HG03175 (cell line): ENCODE measurements at regions not wholly inside any gene's neighbourhood (a gene's known extent, or its start where the extent isn't known, plus 50 kb on each side); places are given as distances from the start of the nearest gene placed in this dataset.

ENCODE experiments used
- ATAC-seq: cut with Tn5 transposase; IDR thresholded peaks from one replicate; pipeline ENCODE4 v1.9.1; 2021; ENCODE audit warnings: mild to moderate bottlenecking, moderate library complexity; ENCODE audit not compliant: unreplicated experiment

DNA sequence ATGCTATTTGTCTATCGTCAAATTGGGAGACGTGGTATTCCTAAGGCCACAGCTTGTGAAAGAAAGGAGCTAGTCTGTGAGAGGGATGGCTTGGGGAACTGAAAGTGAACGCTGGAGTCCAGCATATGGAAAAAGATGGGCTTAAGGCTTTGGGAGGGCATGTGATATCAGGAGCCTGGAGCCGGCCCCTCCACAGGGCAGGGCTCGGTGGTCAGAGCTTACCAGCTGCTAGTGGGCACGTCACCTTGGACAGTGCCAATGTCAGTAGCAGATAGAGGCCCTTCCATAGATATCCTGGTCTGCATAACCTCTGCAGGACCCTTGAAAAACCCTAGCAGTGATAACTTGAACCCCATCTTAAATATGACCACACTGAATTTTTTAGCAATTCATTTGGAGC is 259.1 kb upstream of the RAB6C start:
- no peak for ATAC-seq

DNA sequence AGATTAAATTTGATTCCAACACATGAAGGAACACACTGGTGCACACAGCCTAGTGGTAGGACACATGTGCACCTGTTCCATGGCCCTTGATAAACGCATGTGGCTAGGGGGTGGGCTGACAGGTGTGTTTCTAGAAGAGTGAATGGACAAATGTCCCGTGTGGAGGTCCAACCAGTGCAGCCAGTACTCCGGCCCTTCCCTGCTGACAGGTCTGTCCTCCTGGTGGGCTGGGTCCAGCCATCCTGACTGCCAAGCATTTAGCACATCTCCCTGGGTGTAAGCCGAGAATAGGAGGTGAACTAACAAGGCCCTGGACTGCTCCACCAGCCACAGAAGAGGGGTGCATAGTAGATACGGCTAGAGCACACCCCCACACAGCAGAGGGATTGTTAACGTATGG is 258.7 kb upstream of the RAB6C start:
- no peak for ATAC-seq

DNA sequence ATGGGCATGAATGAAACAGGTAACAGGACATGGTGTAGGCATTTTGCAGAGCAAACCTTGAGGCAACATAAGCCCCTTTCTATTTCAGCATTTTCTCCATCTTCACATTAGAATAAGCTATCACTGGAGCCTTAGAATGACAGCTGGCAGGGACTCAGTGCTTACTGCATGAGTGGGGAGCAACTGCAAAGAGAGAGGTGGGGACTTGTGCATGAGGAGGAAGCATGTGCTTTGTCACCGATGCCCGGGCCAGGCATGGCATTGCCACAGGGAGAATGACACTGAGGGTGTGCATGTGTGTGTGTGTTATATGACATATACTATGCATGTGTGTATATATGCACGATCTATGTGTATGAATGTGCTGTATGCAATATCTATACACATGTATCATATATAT is 258.2 kb upstream of the RAB6C start:
- ATAC-seq = no peak

DNA sequence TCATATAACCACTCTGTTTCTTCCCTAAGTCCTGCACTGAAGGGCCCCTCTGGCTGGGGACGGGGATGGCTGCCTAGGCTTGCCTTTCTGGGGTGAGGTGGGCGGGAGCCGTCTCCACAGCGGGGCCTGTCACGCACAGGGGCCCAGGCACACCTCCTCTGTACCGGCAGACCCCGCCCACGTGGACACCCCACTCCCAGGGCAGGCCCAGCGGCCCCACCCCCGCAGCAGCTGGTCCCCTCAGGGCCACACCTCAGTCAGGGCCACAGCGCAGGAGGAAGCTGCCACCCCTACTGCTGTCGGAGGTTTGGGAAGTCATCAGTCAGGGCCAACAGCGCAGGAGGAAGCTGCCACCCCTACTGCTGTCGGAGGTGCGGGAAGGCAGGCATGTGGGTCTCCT is 257.6 kb upstream of the RAB6C start:
- ATAC-seq = no peak

DNA sequence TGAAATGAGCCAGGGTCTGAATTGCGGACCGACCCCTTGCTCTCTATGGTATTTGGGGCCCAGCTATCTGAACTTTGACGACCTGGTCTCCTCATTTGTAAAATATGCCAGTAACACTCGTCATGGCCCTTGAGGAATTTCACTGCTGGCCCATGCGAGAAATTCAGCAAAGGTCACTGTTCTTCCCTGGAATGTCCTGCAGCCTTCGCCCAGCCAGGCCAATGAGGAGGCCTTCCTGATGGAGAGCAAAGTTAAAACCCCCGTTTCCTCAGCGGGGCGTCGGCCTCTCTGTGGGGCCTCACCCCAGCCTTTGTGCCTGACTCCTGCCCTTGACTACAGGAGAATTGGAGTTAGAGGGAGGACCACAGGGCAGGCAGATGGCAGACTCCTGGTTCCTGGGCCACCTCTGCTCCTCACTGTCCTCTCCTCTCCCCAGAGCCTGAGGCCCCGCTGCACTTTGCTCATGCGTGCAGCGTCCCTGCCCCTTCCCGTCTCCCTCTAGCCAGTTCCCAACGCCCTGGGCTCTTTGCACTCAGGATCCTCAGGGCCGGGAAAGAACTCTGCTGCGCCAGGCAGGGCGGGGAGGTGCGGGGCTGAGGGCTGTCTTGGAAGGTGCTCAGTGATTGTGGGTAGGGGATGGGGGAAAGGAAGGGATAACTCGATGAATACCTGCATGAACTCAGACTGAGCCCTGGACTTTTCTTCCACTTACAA is 257.0 kb upstream of the RAB6C start:
- no peak for ATAC-seq

DNA sequence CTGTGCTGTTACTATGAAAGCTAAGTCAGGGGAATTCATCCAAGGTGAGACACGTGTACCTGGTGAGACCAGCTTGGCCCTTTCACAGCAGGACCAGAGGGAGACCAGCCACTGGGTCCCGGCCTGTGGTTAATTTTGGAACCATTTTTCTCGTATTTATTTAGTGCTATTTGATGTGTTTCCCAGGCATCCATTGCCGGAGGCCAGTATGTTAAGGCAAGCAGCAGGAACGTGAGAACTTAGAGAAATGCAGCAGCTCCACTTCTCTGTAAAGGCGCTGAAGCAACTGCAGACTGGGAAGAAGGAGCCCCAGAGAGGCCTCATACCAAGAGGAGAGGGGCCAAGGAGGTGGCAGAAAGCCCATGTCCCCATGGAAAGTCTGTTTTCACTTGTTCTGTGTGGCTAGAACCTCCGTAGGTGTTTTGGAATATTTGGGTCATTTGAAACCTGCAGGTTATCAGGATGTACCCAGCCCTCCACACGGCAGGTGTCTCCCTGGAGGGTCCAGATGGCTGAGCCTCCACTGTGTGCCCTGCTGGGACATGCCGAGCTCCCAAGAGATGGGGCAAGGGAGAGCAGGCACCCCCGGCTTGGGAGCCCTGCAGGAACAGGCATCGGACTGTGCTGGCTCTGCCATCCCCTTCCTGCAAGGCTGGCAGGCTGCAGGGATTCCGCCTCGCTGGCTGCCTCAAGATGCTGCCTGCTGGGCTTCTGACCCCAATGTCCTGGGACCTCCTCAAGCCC is 256.0 kb upstream of the RAB6C start:
- ATAC-seq = no peak

DNA sequence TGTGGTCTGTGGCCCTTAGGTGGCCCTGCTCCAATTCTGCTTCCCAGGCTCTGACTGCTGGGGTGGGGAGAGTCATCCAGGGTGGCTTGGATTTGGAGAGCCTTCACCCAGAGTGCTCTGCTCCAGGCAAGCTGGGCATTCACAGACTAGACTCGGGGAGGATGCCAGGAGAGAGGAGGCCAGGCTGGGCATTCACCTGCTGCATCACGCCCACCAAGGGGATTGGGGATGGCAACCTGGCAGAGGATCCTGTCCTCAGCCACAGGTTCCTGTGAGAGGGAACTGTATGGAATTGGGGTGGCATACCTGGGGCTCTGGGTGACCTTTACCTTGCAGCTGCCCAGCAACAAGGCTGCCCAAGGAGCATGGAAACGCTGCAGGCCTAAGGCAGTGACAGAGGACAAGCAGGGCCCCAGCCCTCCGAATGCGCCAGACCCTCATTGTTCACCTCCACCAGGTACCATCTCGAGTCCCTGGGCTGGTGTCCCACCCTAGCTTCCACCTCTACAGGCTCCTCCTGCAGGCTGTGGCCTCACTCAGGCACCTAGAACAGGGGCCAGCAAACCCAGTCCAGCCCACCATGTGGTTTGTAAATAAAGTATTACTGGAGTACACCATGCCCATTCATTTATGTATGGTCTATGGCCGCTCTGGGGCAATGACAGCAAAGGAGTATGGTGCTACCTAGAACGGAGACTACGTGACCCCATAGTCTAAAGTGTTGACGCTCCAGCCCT is 255.3 kb upstream of the RAB6C start:
- no peak for ATAC-seq

DNA sequence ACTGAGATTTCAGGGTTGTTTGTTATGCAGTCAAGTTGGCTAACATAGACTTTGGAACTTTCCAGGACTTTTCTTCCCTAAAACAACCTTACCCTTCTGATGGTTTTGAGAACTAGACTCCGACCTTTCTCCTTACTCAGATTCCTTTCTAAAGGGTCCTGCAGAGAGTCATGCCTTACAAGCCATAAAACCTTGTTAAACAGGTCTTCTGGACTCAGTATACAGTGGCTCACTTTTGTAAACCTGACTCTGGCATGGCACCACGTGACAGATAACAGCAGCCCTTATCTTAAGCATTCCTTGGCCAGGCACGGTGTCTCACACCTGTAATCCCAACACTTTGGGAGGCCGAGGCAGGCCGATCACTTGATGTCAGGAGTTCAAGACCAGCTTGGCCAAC is 253.2 kb upstream of the RAB6C start:
- ATAC-seq = no peak

DNA sequence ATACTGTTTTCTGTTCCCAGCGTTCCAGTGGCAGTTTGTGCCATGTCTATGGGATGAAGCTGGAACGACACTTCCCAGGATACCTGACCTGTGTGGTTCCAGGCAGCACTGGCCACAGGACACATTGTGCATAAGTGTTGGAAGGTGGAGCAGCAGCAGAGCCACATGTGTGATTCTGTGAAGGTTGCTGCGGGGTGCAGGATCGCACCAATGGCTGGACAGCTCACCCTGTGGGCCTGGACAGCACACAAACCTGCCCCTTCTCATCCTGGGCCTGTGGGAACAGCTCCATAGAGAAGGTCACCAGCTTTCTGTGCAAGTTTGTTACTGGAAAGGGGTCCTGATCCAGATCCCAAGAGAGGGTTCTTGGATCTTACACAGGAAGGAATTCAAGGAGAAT is 252.2 kb upstream of the RAB6C start:
- no peak for ATAC-seq

DNA sequence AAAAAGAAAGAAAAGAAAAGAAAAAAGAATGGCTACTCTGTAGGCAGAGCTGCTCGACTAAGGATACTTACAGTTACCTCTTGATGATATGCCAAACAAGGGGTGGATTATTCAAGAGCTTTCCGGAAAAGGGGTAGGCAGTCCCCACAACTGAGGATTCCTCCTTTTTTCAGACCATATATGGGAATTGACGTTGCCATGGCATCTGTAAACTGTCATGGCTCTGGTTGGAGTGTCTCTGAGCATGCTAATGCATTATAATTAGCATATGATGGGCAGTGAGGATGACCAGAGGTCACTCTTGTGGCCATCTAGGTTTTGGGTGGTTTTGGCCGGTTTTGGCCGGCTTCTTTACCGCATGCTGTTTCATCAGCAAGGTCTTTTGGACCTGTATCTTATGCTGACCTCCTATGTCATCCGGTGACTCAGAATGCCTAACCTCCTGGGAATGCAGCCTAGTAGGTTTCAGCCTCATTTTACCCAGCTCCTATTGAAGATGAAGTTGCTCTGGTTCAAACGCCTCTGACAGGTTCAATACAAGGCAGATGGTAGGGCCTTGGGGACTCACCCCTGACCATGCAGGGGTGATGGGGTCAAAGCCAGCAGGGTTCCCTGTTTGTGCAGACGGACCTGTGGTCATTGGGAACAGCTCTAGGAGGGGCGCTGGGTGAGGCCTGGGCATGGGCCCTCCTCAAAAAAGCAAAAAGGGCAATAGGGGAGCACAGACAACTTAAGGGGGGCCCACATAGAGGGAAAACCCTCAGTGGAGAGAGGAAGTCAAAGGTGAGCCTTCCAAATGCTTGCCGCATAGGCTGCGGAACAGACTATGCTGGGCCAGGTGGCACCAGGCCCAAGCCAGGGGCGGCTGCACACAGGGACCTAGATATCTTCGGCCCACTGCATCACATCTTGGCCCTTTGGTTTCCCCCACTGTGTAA is 251.2 kb upstream of the RAB6C start:
- ATAC-seq = no peak

DNA sequence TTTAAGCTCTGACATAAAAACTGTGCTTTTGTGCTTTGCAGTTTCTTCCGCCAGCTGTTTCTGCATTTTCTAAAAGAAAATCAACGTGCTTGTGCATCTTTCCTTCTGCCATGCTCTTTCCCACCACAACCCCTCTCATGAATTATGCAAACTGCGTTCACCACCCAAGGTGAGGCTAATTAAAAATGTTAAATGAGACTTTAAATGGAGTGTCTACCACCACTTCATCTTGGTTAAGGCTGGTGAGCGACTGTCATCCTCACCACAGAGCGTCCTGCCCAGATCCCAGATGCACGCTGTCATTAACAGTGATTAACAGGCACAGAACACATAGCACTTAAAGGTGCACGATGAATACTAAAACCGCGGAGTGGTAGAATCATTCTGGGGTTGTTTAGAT is 250.5 kb upstream of the RAB6C start:
- no peak for ATAC-seq

DNA sequence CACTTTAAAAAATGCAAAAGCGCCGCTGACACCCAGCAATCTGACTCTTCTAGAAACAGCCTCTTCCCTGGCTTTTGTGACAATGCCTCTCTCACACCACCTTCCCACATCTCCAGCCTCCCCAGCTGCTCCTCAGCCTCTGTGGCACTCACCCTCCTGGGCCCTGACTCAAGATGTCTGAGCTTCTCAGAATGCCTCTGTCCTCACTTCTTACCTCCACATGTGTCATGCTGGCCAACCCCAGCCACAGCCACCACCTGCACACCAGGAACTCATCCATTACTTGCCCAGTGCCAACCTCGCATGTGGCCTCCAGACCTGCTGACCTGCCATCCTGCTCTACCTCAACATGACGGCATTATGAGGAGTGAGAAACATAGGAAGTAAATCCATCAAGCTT is 249.8 kb upstream of the RAB6C start:
- ATAC-seq = no peak

DNA sequence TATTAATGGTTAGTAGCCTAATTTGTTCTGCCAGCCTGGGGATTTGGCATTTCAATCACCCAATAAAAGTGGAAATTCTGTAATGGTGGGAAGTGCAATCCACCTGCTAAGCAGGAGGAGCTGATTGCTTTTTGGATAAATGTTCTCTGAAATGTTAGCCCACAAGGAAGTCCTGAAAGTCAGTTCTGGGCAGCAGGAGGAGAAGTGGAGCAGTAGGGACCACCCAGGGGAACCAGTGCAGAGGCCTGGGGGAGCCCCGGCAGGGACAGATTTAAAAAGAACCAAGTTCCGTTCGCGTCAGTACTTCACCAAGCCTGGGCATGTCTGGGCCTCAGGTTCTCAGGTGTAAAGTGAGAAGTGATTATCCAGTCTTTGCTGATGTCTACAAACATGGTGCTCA is 248.5 kb upstream of the RAB6C start:
- no peak for ATAC-seq

DNA sequence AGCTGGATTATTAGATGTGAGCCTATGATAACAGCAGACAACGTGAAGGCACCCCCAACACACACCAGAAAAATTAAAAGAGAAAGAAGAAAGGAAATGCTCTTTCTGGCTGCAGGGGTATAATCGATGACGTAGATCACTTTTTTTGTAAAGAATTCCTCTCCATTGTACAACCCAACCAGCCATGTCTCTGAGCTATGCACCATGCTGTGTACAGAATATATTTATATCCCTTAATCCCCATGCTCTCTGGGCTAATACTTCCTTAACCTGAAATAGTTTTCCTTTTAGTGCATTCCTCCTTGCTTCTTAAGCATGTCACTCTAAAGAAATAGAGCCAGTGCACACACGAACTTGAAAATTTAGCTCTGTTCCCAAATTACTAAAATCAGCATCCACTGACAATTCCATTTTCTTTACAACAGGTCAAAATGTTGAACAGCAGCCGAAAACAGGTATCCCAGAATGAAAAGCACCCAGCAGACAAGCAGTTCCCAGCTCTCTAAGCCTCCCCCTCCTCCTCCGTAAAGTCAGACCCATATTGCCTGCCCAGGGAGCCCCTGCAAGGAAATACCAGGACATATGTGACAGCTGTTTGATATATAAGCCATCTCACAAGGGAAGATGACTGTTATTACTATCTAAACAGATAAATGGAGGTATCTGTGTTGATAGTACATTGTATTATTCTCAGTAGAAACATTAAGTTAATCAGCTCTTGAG is 247.4 kb upstream of the RAB6C start:
- ATAC-seq = no peak

DNA sequence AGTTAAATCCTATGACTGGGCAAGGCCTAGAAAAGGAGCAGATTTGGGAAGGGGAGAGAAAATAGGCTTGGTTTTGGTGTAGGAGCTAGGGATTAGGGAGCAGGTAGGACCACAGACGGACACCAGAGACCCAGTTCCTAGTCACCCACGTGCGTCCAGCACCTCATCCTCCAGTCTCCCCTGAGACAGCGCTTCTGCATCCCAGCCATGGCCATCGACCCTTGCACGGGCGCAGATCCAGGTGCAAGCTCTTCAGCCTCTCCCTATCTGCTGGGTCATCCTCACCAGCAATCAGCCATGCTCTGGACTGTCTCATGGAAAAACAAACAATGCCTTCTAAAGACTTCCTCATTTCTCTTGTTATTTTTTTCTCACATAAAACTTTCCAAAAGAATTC is 246.8 kb upstream of the RAB6C start:
- no peak for ATAC-seq

DNA sequence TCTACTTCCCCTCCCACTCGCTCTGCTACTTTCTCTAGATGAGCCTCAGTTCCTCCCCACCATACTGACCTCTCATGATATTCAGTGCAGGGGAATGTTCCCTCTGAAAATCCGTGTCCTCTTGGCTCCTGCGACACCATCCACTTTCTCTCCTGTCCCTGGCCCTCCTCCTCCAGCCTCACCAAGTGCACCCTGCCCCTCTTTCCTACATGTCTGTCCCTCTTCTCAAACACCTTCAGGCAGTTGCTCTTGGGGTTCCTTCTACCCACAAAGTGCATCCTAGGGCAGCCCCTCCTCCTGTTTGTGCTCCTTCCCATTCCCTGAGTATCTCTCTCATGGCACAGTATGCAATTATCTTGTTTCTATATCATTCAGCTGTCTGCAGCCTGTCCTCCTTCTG is 246.4 kb upstream of the RAB6C start:
- no peak for ATAC-seq

DNA sequence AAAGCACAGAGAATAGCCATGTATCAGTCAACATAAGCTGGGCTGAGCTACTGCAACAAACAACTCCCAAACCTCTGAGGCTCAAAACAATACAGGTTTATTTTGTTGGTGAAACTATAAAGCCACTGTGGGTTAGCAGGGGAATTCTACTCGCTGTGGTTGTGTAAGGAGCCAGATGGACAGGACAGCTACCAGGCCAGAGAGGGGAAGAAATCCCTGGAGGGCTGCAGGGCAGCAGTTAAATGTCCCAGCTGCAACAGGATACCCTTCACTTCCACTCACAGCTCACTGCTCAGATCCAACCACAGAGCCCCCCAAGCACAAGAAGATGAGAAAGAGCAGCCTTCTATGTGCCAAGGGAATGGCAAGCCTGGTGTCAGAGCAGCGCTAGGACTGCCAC is 245.9 kb upstream of the RAB6C start:
- no peak for ATAC-seq

DNA sequence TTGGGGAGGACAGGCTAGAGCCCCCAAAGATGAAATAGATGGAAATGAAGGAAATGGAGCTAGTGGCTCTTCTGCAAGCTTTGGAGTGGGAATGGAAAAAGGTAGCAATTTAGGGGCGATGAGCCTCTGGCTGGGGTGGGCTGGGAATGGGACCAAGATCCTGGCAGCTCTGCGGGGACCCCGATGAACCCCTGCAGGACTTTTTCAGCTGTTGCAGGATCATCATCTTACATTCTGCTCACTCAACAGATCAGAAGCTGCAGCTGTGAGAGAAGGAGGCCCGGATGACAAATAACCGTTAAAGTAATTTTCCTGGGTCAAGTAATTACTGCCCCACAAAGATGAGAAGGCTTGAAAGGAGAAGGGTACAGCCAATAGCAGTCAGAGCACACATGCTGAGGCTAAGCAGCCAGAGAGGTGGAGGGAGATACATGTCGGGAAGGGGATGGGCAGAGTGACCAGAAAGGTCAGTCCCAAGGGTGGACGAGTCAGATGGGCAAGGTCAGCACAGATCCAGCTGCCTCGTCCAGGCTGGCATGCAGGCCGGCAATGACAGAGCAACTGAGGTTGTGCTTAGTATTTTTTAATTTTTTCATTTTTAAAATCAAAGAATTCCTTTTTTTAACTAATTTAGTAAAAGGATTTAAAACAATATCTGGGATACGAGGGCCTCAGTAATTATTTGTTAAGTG is 245.0 kb upstream of the RAB6C start:
- ATAC-seq = no peak

DNA sequence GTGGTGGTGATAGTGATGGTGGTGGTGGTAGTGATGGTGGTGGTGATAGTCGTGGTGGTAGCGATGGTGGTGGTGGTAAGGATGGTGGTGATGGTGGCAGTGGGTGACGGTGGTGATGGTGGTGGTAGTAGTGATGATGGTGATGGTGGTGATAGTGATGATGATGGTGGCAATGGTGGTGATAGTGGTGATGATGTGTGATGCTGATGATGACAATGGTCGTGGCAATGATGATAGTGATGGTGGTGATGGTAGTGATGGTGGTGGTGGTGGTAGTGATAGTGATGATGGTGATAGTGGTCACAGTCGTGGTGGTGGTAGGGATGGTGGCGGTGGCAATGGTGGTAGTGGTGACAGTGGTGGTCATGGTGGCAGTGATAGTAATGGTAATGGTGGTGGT is 243.9 kb upstream of the RAB6C start:
- ATAC-seq = no peak
